GM06990 (cell line): ENCODE measurements at regions not wholly inside any gene's neighbourhood (a gene's known extent, or its start where the extent isn't known, plus 50 kb on each side); places are given as distances from the start of the nearest gene placed in this dataset.

ENCODE experiments used
- DNase-seq: peaks from one replicate; pipeline ENCODE4 v3.0.0-alpha.2; 2011; ENCODE audit not compliant: insufficient read length; ENCODE audit errors: extremely low read depth
- H3K27me3 ChIP-seq: replicated peaks from 2 replicates; pipeline ENCODE4 v1.6.0; 2011; ENCODE audit warnings: low read length; ENCODE audit not compliant: control insufficient read depth, insufficient read depth
- H3K36me3 ChIP-seq: 2 replicates; pipeline ENCODE4 v1.5.1; 2011; ENCODE audit warnings: low read length; ENCODE audit not compliant: control insufficient read depth, insufficient read depth
- H3K4me3 ChIP-seq: replicated peaks from 2 replicates; pipeline ENCODE4 v1.5.1; 2011; ENCODE audit warnings: low read depth, mild to moderate bottlenecking, control low read depth, low read length
- TF ChIP-seq, protein P1 (sequence below): IDR thresholded peaks from 2 replicates; pipeline ENCODE4 v1.5.1; 2011; ENCODE audit warnings: low read length, control low read depth, mild to moderate bottlenecking, inconsistent platforms; ENCODE audit not compliant: insufficient read depth, poor library complexity, severe bottlenecking

DNA sequence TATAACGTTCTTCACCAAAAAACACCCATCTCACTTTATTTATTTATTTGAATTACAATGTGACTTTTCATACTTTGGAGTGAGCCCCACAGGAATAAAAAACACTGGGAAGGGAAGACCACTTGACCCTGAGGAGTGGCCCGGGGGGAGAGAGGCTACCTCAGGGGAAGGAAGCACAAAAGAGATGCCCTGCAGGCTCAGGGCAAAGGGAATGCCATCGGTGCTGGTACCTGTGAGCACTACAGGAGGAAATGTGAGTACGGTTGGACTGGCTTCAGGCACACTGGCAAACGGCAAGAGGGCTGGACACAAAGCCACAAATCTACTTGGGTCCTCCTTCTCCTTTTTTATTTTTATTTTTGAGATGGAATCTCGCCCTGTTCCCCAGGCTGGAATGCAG is 363.9 kb upstream of the KLF4 start:
- Histone ChIP-seq H3K36me3 (no peaks in the 10 kb centered on the region), H3K4me3 (no peak overlapping the region), H3K27me3 (no peaks in the 10 kb centered on the region)
- TF ChIP-seq, protein P1, sequence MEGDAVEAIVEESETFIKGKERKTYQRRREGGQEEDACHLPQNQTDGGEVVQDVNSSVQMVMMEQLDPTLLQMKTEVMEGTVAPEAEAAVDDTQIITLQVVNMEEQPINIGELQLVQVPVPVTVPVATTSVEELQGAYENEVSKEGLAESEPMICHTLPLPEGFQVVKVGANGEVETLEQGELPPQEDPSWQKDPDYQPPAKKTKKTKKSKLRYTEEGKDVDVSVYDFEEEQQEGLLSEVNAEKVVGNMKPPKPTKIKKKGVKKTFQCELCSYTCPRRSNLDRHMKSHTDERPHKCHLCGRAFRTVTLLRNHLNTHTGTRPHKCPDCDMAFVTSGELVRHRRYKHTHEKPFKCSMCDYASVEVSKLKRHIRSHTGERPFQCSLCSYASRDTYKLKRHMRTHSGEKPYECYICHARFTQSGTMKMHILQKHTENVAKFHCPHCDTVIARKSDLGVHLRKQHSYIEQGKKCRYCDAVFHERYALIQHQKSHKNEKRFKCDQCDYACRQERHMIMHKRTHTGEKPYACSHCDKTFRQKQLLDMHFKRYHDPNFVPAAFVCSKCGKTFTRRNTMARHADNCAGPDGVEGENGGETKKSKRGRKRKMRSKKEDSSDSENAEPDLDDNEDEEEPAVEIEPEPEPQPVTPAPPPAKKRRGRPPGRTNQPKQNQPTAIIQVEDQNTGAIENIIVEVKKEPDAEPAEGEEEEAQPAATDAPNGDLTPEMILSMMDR, result no peak
- no peak for DNase-seq

DNA sequence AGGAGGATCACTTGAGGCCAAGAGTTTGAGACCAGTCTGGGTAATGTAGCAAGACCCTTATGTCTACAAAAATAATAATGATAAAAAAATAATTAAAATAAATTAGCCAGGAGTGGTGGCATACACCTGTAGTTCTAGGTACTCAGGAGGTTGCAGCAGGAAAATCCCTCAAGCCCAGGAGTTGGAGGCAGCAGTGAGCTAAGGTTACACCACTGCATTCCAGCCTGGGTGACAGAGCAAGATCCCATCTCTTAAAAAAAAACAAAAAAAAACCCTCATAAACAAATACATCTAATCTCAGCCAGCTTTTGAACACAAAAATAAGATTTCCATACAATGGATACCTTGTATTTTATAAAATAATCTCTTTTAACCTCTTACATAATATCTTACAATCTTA is 363.3 kb upstream of the KLF4 start:
- TF ChIP-seq, protein P1, result no peak
- no peak for DNase-seq
- no peaks in the 10 kb centered on the region for H3K27me3 ChIP-seq
- no peaks in the 10 kb centered on the region for H3K36me3 ChIP-seq
- H3K4me3 ChIP-seq, result no peak overlapping the region

DNA sequence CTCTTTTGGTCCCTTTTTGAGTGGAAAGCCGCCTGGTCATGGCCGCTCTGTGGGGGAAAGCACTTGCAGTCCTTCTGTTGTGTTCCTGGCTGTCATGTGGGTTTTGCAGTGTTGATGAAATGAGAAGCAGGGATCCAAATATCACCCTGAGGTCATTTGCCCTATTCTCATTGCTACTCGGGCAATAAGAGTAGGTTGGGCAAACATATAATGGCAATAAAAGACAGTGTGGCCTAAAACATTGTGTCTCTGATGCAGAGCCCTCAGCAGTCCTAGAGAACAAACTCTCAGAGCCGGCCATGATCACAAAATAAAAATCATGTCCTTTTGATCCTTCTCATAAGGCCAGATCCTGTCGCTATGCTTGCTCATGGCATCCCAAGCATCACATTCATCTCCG is 361.1 kb upstream of the KLF4 start:
- Histone ChIP-seq H3K36me3 (no peaks in the 10 kb centered on the region), H3K4me3 (no peak overlapping the region), H3K27me3 (no peaks in the 10 kb centered on the region)
- TF ChIP-seq, protein P1, result no peak
- no peak for DNase-seq

DNA sequence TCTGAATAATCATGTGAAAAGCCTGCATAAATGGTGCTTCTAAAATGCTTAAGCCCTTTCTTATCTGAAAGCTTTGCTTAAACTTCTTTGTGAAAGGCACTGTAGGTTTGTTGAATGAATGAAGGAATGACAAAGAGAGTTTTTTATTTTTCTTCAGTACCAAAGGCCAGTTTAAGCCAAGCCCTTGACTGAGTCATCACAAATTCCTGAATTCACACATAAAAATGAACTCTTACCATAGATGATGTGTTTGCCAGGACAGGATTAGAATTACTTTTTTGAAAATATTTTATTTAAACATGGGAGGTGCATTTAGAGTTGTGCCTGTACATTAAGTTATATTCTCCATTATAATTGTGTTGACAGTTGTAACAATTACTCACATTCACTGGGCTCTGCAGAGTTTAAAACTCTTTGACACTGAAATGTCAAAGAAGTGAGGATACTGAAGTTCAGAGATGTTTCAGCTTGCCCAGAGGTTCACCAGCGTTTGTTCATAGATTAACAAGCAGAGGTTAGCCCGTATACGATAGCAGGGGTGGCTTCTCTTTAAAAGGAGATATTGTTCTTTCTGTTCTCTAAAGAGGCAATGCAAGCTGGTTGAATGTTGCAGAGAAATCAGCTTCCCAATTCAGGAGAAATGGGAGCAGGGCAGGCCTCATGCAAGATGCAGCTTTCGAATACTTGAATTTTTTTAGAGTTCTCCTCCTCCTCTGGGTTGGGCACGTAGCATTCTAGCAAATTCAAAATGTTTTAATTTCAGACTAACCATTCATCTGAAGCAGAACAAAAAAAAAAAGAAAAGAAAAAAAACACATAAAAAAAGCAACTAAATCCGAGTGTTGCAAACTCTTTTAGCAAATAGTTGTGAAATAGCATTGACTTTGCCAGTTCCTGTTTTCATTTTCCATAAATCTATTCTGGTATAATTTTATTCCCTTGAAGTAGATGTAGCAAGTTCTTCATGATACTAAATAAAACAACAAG is 358.7 kb upstream of the KLF4 start:
- DNase-seq, result no peak
- Histone ChIP-seq H3K27me3 (no peaks in the 10 kb centered on the region), H3K36me3 (no peaks in the 10 kb centered on the region), H3K4me3 (no peak overlapping the region)
- TF ChIP-seq, protein P1, result no peak

DNA sequence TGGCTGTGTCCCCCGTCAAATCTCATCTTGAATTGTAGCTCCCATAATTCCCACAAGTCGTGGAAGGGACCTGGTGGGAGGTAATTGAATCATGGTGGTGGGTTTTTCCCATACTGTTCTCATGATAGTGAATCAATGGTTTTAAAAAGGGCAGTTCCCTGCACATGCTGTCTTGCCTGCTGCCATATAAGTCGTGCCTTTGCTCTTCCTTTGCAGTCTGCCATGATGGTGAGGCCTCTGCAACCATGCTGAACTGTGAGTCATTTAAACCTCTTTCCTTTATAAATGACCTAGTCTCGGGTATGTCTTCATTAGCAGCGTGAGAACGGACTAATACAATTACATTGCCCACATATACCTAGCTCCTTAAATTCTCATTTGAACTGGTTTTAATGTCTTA is 353.0 kb upstream of the KLF4 start:
- no peaks in the 10 kb centered on the region for H3K36me3 ChIP-seq
- no peak for DNase-seq
- no peaks in the 10 kb centered on the region for H3K27me3 ChIP-seq
- no peak overlapping the region for H3K4me3 ChIP-seq
- TF ChIP-seq, protein P1, result no peak

DNA sequence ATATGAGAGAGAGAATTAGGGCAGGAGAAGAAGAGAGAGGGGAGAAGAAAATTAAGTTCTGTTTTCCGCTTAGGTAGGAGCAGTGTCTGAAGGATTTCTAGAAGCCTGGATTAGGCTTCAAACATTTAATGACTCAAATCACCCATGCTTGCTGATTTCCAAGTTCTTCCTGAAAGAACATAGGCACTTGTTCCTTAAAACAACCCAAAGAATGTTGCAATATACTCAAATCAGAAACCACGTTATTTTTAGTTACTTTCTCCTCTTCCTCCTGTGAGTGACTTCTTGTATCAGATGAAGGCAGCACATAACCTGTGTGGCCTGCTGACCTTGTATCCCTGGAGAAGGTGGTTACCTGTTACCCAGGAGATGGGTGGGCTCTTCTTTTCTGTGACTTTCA is 351.5 kb upstream of the KLF4 start:
- DNase-seq, result no peak
- TF ChIP-seq, protein P1, result no peak
- Histone ChIP-seq H3K36me3 (no peaks in the 10 kb centered on the region), H3K4me3 (no peak overlapping the region), H3K27me3 (no peaks in the 10 kb centered on the region)
